HFFc6 (cell line): ENCODE measurements at regions not wholly inside any gene's neighbourhood (a gene's known extent, or its start where the extent isn't known, plus 50 kb on each side); places are given as distances from the start of the nearest gene placed in this dataset.

Source experiments
- DNase-seq: peaks from one replicate; pipeline ENCODE4 v3.0.0-alpha.2; 2018
- H3K27ac Mint-ChIP-seq: 2 replicates; pipeline ENCODE4 v1.8.0; 2020; ENCODE audit warnings: mild to moderate bottlenecking, mixed read lengths
- H3K27me3 Mint-ChIP-seq: 2 replicates; pipeline ENCODE4 v1.8.0; 2021; ENCODE audit warnings: mild to moderate bottlenecking, moderate library complexity, mixed read lengths; ENCODE audit not compliant: insufficient read depth
- H3K36me3 Mint-ChIP-seq: 2 replicates; pipeline ENCODE4 v1.8.0; 2021; ENCODE audit warnings: low read depth, mixed read lengths
- H3K4me1 Mint-ChIP-seq: 2 replicates; pipeline ENCODE4 v1.8.0; 2020; ENCODE audit warnings: low read depth, mixed read lengths
- H3K4me3 Mint-ChIP-seq: 2 replicates; pipeline ENCODE4 v1.8.0; 2020; ENCODE audit warnings: mild to moderate bottlenecking, moderate library complexity, mixed read lengths
- H3K9me3 Mint-ChIP-seq: 2 replicates; pipeline ENCODE4 v1.8.0; 2020; ENCODE audit warnings: mild to moderate bottlenecking, mixed read lengths
- TF ChIP-seq, protein P1 (sequence below): fragments of 200-600 bp; sonication (generic); IDR thresholded peaks from 2 replicates; pipeline ENCODE4 v1.5.0; 2021; ENCODE audit warnings: antibody characterized with exemption, mild to moderate bottlenecking

DNA sequence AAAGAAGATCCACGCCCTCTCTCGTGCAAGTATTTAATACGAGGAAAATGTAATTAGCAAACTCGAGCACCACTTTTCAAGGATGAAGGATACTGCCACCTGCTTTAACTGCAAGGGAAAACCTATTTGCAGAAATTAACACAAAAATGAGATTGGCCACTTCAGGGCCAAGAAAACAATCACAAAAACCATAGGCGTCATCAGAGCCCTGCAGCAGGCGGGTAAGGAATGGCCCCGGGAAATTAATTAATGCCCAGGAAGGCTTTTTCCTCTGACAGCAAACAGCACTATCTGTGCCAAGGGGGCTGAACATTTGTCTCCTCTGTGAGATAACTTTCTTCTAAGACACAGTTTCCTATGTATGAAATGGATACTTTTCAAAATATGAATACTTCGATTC lies 255.7 kb downstream of the CTTN start:
- Mint-ChIP-seq H3K4me3 (no peak overlapping the region), H3K9me3 (peaks cover 39% of the 10 kb centered on the region), H3K36me3 (peaks cover 8% of the 10 kb centered on the region), H3K4me1 (no peaks in the 10 kb centered on the region), H3K27ac (no peak overlapping the region), H3K27me3 (peaks cover 4% of the 10 kb centered on the region)
- TF ChIP-seq, protein P1, sequence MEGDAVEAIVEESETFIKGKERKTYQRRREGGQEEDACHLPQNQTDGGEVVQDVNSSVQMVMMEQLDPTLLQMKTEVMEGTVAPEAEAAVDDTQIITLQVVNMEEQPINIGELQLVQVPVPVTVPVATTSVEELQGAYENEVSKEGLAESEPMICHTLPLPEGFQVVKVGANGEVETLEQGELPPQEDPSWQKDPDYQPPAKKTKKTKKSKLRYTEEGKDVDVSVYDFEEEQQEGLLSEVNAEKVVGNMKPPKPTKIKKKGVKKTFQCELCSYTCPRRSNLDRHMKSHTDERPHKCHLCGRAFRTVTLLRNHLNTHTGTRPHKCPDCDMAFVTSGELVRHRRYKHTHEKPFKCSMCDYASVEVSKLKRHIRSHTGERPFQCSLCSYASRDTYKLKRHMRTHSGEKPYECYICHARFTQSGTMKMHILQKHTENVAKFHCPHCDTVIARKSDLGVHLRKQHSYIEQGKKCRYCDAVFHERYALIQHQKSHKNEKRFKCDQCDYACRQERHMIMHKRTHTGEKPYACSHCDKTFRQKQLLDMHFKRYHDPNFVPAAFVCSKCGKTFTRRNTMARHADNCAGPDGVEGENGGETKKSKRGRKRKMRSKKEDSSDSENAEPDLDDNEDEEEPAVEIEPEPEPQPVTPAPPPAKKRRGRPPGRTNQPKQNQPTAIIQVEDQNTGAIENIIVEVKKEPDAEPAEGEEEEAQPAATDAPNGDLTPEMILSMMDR = no peak
- DNase-seq = no peak

DNA sequence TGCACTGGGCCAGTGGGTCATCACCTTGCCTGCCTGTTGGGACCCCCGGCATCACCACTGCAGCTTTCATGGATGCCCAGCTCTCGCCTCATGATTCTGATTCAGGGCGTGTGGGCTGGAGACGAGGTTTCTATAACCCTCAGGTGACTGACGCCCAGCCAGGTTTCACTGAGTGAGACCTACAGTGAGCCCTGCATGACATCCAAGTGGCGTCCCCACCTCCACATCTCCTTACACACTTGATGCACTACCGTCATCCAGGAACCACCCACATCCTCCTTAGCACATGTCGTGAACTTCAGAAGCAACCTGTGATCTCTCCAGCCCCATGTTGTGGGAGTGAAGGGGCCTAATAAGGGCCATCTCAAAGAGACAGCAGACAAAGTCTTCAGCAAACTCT lies 257.5 kb downstream of the CTTN start:
- peaks cover 41% of the 10 kb centered on the region for H3K9me3 Mint-ChIP-seq
- peaks cover 8% of the 10 kb centered on the region for H3K36me3 Mint-ChIP-seq
- no peak overlapping the region for H3K27ac Mint-ChIP-seq
- H3K4me3 Mint-ChIP-seq = no peak overlapping the region
- peaks cover 7% of the 10 kb centered on the region for H3K27me3 Mint-ChIP-seq
- no peaks in the 10 kb centered on the region for H3K4me1 Mint-ChIP-seq
- no peak for DNase-seq
- TF ChIP-seq, protein P1 = no peak

DNA sequence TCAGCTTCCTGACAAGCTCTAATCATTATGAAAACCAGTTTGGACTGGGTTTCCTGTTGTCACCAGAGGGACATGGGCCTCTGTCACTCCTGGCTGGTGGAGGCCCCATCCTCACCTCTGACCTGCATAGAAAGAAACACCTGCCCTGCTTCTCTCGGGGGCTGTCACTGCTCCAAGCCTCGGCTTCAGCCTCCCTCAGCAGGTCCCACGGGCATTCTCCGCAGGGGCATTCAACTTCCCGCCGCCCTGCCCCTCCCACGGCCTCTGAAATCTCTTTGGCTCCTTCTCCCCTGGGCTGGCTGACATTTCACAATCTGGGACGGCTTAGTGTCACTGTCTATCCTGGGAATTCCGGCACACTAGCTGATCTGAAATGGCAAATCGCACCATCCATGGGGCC lies 257.9 kb downstream of the CTTN start:
- Mint-ChIP-seq H3K4me3 (no peak overlapping the region), H3K4me1 (no peaks in the 10 kb centered on the region; the same call in 1 of the 2 replicates), H3K27me3 (peaks cover 9% of the 10 kb centered on the region), H3K9me3 (peaks cover 36% of the 10 kb centered on the region), H3K36me3 (peaks cover 8% of the 10 kb centered on the region), H3K27ac (no peak overlapping the region)
- TF ChIP-seq, protein P1 = no peak
- DNase-seq = no peak

DNA sequence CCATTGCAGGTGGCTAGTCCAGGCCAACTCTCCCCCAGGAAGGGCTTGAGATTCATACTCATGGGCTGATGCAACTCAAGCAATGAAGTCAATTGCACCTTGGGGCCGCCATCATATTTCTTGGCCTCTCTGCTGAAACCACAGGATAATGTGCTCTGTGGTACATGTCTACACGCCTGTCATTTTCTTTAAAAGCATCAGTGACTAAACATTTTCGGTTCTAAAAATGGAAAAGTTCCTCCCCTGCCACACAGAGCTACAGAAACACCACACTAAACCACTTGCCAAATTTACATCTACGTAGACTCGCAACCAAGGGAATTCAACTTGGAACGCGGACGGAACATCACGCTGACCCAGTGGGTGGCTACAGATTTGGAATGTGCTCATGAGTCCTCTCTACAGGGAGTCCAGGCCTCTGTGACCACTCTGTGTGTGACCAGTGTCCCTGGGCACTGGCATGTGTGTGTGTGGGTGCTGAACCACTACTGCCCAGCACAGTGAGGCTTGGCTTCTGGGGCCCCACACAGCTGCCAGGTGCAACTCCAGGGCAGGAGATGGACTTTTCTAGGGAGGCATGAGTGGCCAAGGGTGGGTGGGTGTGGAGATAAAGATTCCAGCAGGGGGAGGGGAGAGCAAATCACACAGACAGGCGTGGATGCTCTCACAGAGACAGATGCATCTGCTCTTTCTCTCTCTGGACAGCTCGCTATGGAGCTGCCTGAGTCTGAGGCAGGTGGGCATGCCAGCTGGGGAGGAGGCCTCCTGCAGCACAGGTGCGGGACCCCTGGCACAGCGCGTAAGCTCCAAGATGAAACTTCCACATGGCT lies 261.9 kb downstream of the CTTN start:
- no peak overlapping the region for H3K4me3 Mint-ChIP-seq
- peaks cover 14% of the 10 kb centered on the region for H3K27me3 Mint-ChIP-seq
- H3K9me3 Mint-ChIP-seq = peaks cover 38% of the 10 kb centered on the region
- H3K36me3 Mint-ChIP-seq = peaks cover 4% of the 10 kb centered on the region; the same call in 1 of the 2 replicates
- TF ChIP-seq, protein P1 = no peak
- no peak for DNase-seq
- no peak overlapping the region for H3K27ac Mint-ChIP-seq
- H3K4me1 Mint-ChIP-seq = no peaks in the 10 kb centered on the region; the same call in 1 of the 2 replicates

DNA sequence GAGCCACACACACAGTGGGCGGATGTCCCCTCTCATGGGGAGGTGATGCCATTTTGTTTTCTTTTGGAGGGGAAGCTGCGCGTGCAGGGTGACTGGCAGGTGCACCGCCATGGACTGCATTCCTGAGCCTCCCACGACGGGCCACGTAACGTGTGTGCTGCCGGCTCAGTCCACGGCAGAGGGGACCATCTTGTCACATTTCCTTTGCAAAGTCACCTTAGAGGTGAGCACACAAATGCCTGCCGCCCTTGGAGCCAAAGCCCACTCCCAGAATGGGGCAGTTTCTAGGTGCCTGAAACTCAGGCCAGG lies 262.5 kb downstream of the CTTN start:
- TF ChIP-seq, protein P1 = no peak
- Mint-ChIP-seq H3K27ac (no peak overlapping the region), H3K9me3 (peaks cover 38% of the 10 kb centered on the region), H3K4me3 (no peak overlapping the region), H3K27me3 (peaks cover 14% of the 10 kb centered on the region), H3K36me3 (peaks cover 4% of the 10 kb centered on the region; the same call in 1 of the 2 replicates), H3K4me1 (no peaks in the 10 kb centered on the region; the same call in 1 of the 2 replicates)
- DNase-seq = no peak
